BJ (cell line): ENCODE measurements at regions not wholly inside any gene's neighbourhood (a gene's known extent, or its start where the extent isn't known, plus 50 kb on each side); places are given as distances from the start of the nearest gene placed in this dataset.
A peak's percentile ranks its signal among the peaks of the same experiment; 100 is the strongest.

Experiments used
- CTCF ChIA-PET: fragments of 350-600 bp; formaldehyde crosslinking; extraction: SDS; loops from one replicate; lab custom pipeline; 2021; ENCODE audit warnings: antibody characterized with exemption, inconsistent platforms; lab: Yijun Ruan, JAX
- POLR2A ChIA-PET: fragments of 300-600 bp; sonication (Branson Sonifier 250); formaldehyde crosslinking; extraction: SDS; loops from one replicate; lab custom pipeline; 2021; ENCODE audit warnings: antibody characterized with exemption; lab: Charles Lee
- DNase-seq: peaks from one replicate; pipeline ENCODE4 v3.0.0-alpha.2; 2011; ENCODE audit warnings: low read depth
- H3K27me3 ChIP-seq: 2 replicates; pipeline ENCODE4 v1.6.0; 2011; ENCODE audit warnings: low read length; ENCODE audit not compliant: control insufficient read depth, insufficient read depth
- H3K36me3 ChIP-seq: 2 replicates; pipeline ENCODE4 v1.5.1; 2011; ENCODE audit warnings: low read length; ENCODE audit not compliant: control insufficient read depth, insufficient read depth
- H3K4me3 ChIP-seq: 2 replicates; pipeline ENCODE4 v1.5.1; 2011; ENCODE audit warnings: low read depth, mild to moderate bottlenecking, control low read depth, low read length
- CTCF ChIP-seq: IDR thresholded peaks from 2 replicates; pipeline ENCODE4 v1.5.1; 2011; ENCODE audit warnings: low read depth, mild to moderate bottlenecking, control low read depth, inconsistent platforms, low read length, moderate library complexity; ENCODE audit not compliant: insufficient read depth

- DNase-seq: no peak
- Histone ChIP-seq H3K27me3 (no peaks in the 10 kb centered on the region), H3K4me3 (no peak overlapping the region), H3K36me3 (no peaks in the 10 kb centered on the region)
- CTCF ChIA-PET: no interaction called here
- no peak for TF ChIP-seq CTCF
- POLR2A ChIA-PET: no interaction called here
These were observed 156.5 kb upstream of the RMST start for GRCh38 chr12:97306147-97306546.

GRCh38 chr12:97308576-97309198 is 153.9 kb upstream of the RMST start:
- Histone ChIP-seq H3K27me3 (no peaks in the 10 kb centered on the region), H3K4me3 (no peak overlapping the region), H3K36me3 (no peaks in the 10 kb centered on the region)
- TF ChIP-seq CTCF: peak; percentile 65
- ChIA-PET CTCF (interaction anchor here (0.7 to 3.7 kb wide), 8 partner anchors 10 to 1426 kb away, joined by 3 to 45 read pairs (median 5); no protein-coding TSS in a partner anchor), POLR2A (no interaction called here)
- DNase-seq: peak; percentile 9

DNA sequence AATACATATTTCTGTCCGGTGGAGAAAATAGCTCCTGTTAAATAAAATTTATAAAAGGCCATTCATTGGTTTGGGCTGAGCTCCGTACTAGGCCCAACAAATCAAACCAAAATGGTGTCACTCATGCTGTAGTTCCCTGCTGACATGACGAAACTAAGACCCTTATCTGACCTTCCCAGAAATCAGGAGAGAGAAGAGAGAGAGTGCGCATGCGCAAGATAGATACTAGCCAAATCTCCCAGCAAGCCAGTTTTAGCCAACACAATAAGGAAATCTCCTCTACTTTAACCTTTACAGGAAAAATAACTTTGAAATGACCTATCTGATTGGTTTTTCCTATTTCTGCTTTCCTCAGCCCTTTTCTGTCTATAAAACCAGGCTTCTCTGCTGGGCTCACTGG is 152.7 kb upstream of the RMST start:
- ChIA-PET POLR2A (no interaction called here), CTCF (interaction anchor here (1.8 to 3.7 kb wide), 4 partner anchors 9 to 732 kb away, joined by 4 to 45 read pairs (median 18); no protein-coding TSS in a partner anchor)
- Histone ChIP-seq H3K4me3 (no peak overlapping the region), H3K27me3 (no peaks in the 10 kb centered on the region), H3K36me3 (no peaks in the 10 kb centered on the region)
- TF ChIP-seq CTCF: no peak
- no peak for DNase-seq

DNA sequence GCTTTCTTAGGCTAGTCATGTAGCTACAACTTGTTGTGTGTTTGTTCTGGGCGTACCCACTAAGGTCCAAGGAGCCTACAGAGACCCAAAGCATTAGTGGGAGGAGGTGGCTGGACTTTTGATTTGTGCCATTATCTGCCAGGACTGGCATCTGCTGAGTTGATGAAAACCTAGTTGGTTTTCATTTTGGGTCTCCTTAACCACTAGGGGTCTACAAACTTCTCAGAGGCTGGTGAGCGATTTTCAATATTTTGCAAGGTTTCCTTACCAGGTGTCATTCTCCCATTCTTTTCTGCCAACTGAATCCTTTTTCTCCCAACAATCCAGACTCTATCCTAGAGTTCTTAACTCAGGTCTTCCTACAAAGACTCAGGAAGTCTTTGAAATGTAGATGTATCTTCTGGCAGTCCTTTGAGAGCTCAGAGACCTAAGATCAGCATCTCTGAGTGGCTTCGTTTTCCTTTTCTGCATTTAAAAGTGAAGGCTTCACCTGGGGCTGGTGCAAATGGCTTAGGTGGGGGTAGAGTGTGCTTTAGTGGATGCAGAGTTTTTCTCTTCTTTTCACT is 150.0 kb upstream of the RMST start:
- no peaks in the 10 kb centered on the region for H3K36me3 ChIP-seq
- no peak for TF ChIP-seq CTCF
- no peak for DNase-seq
- CTCF ChIA-PET: interaction anchor here (1.2 kb wide), 1 partner anchor 735 kb away, joined by 3 read pairs; no protein-coding TSS in a partner anchor
- H3K4me3 ChIP-seq: no peak overlapping the region
- POLR2A ChIA-PET: no interaction called here
- H3K27me3 ChIP-seq: no peaks in the 10 kb centered on the region

- TF ChIP-seq CTCF: no peak
- Histone ChIP-seq H3K4me3 (no peak overlapping the region), H3K36me3 (no peaks in the 10 kb centered on the region), H3K27me3 (no peaks in the 10 kb centered on the region)
- CTCF ChIA-PET: interaction anchor here (0.6 kb wide), 1 partner anchor 734 kb away, joined by 3 read pairs; no protein-coding TSS in a partner anchor
- DNase-seq: no peak
- POLR2A ChIA-PET: no interaction called here
These were observed 149.0 kb upstream of the RMST start for GRCh38 chr12:97313471-97314190.
